OCI-LY1 (cell line): ENCODE measurements at regions not wholly inside any gene's neighbourhood (a gene's known extent, or its start where the extent isn't known, plus 50 kb on each side); places are given as distances from the start of the nearest gene placed in this dataset.
"Not testable (repeated sequence)": the region's sequence is repeated elsewhere in the genome, so short reads cannot be mapped to it uniquely, and the experiment has no call there.

Experiments
- H2AFZ ChIP-seq: fragments of 200-600 bp; sonication (generic), shearing (Covaris generic); 2 replicates; pipeline ENCODE4 v1.6.0; 2014; ENCODE audit warnings: antibody characterized with exemption, mild to moderate bottlenecking, low read length
- H3F3A ChIP-seq: fragments of 200-600 bp; sonication (generic), shearing (Covaris generic); 2 replicates; pipeline ENCODE4 v1.6.0; 2014; ENCODE audit warnings: mild to moderate bottlenecking, antibody characterized with exemption, low read length, moderate library complexity; ENCODE audit not compliant: insufficient read depth
- H3K27ac ChIP-seq: fragments of 200-600 bp; sonication (generic); 2 replicates; pipeline ENCODE4 v1.5.1; 2014; ENCODE audit warnings: low read length, mixed run types, mild to moderate bottlenecking, low read depth; ENCODE audit not compliant: poor library complexity, severe bottlenecking
- H3K27me3 ChIP-seq: fragments of 200-600 bp; sonication (generic); 2 replicates; pipeline ENCODE4 v1.6.0; 2014; ENCODE audit warnings: antibody characterized with exemption, mild to moderate bottlenecking, low read length, moderate library complexity; ENCODE audit not compliant: insufficient read depth
- H3K36me3 ChIP-seq: fragments of 200-600 bp; sonication (generic); 2 replicates; pipeline ENCODE4 v1.6.1; 2014; ENCODE audit warnings: mild to moderate bottlenecking, antibody characterized with exemption, low read length, moderate library complexity, mixed read lengths; ENCODE audit not compliant: insufficient read depth
- H3K4me1 ChIP-seq: fragments of 200-600 bp; sonication (generic); 2 replicates; pipeline ENCODE4 v1.5.1; 2014; ENCODE audit warnings: mild to moderate bottlenecking, low read length, moderate library complexity; ENCODE audit not compliant: insufficient read depth, severe bottlenecking
- H3K4me2 ChIP-seq: fragments of 200-600 bp; sonication (generic), shearing (Covaris generic); 2 replicates; pipeline ENCODE4 v1.6.1; 2014; ENCODE audit warnings: low read length
- H3K4me3 ChIP-seq: fragments of 200-600 bp; sonication (generic); 2 replicates; pipeline ENCODE4 v1.5.1; 2014; ENCODE audit warnings: low read length, low read depth, mild to moderate bottlenecking, mixed read lengths; ENCODE audit not compliant: poor library complexity, severe bottlenecking
- H3K79me2 ChIP-seq: fragments of 200-600 bp; shearing (Covaris generic); 2 replicates; pipeline ENCODE4 v1.6.1; 2016; ENCODE audit warnings: mixed run types, low read length, mixed read lengths; ENCODE audit not compliant: insufficient read depth
- H3K9ac ChIP-seq: fragments of 200-600 bp; sonication (generic), shearing (Covaris generic); 2 replicates; pipeline ENCODE4 v1.6.1; 2014; ENCODE audit warnings: mild to moderate bottlenecking, low read length, mixed read lengths
- H3K9me2 ChIP-seq: fragments of 200-600 bp; sonication (generic), shearing (Covaris generic); 2 replicates; pipeline ENCODE4 v1.6.1; 2014; ENCODE audit warnings: low read depth, mild to moderate bottlenecking, low read length, mixed read lengths
- H3K9me3 ChIP-seq: fragments of 200-600 bp; shearing (Covaris generic); 2 replicates; pipeline ENCODE4 v1.6.1; 2014; ENCODE audit warnings: low read length, mixed read lengths
- H4K20me1 ChIP-seq: fragments of 200-600 bp; sonication (generic), shearing (Covaris generic); 2 replicates; pipeline ENCODE4 v1.6.0; 2016; ENCODE audit warnings: mild to moderate bottlenecking, low read length; ENCODE audit not compliant: insufficient read depth
- CTCF ChIP-seq: fragments of 200-600 bp; sonication (generic), shearing (Covaris generic); IDR thresholded peaks from 2 replicates; pipeline ENCODE4 v1.5.1; 2017; ENCODE audit warnings: mild to moderate bottlenecking, antibody characterized with exemption, low read length, moderate library complexity, mixed read lengths
- EZH2 ChIP-seq: fragments of 200-600 bp; sonication (generic), shearing (Covaris generic); IDR thresholded peaks from 2 replicates; pipeline ENCODE4 v1.8.0; 2017; ENCODE audit warnings: borderline replicate concordance, mixed run types, mild to moderate bottlenecking, antibody characterized with exemption, low read length, moderate library complexity, mixed read lengths

- H3K4me2 ChIP-seq, H3K4me1 ChIP-seq, H3K36me3 ChIP-seq, H2AFZ ChIP-seq, H3K9me2 ChIP-seq, H3K9me3 ChIP-seq, H3F3A ChIP-seq, H3K27me3 ChIP-seq, H3K27ac ChIP-seq, H4K20me1 ChIP-seq, H3K79me2 ChIP-seq, H3K9ac ChIP-seq, H3K4me3 ChIP-seq: not testable (repeated sequence)
- TF ChIP-seq CTCF, result peak; percentile 36; the same call in 1 of the 2 replicates
These were observed 62.3 kb upstream of the SSBP3 start for GRCh38 chr1:54468288-54469084.

GRCh38 chr1:54465351-54465811 lies 59.2 kb upstream of the SSBP3 start:
- Histone ChIP-seq H3K27me3 (peaks cover 3% of the 10 kb centered on the region), H3K4me1 (no peaks in the 10 kb centered on the region), H3K79me2 (no peaks in the 10 kb centered on the region), H4K20me1 (no peaks in the 10 kb centered on the region), H3F3A (no peaks in the 10 kb centered on the region), H3K9me2 (no peaks in the 10 kb centered on the region), H3K36me3 (no peaks in the 10 kb centered on the region), H3K9ac (no peak overlapping the region), H3K27ac (no peak overlapping the region), H3K4me3 (no peak overlapping the region), H2AFZ (no peak overlapping the region), H3K9me3 (no peaks in the 10 kb centered on the region), H3K4me2 (no peak overlapping the region)
- TF ChIP-seq CTCF, result no peak
- no peak for TF ChIP-seq EZH2

GRCh38 chr1:54464477-54465146 lies 58.4 kb upstream of the SSBP3 start:
- H4K20me1 ChIP-seq, result no peaks in the 10 kb centered on the region
- no peaks in the 10 kb centered on the region for H3F3A ChIP-seq
- H3K27ac ChIP-seq, result no peak overlapping the region
- H3K9ac ChIP-seq, result no peak overlapping the region
- H3K4me3 ChIP-seq, result no peak overlapping the region
- H3K9me2 ChIP-seq, result no peaks in the 10 kb centered on the region
- H2AFZ ChIP-seq, result no peak overlapping the region
- peaks cover 3% of the 10 kb centered on the region for H3K27me3 ChIP-seq
- no peaks in the 10 kb centered on the region for H3K36me3 ChIP-seq
- no peaks in the 10 kb centered on the region for H3K4me1 ChIP-seq
- no peak overlapping the region for H3K4me2 ChIP-seq
- TF ChIP-seq CTCF, result no peak
- no peak for TF ChIP-seq EZH2
- H3K9me3 ChIP-seq, result no peaks in the 10 kb centered on the region
- no peaks in the 10 kb centered on the region for H3K79me2 ChIP-seq
